GM18868 (cell line): ENCODE measurements at regions not wholly inside any gene's neighbourhood (a gene's known extent, or its start where the extent isn't known, plus 50 kb on each side); places are given as distances from the start of the nearest gene placed in this dataset.
"Not testable (repeated sequence)": the region's sequence is repeated elsewhere in the genome, so short reads cannot be mapped to it uniquely, and the experiment has no call there.

Experiments
- ATAC-seq: cut with Tn5 transposase; IDR thresholded peaks from one replicate; pipeline ENCODE4 v1.9.1; 2021; ENCODE audit warnings: mild to moderate bottlenecking, moderate library complexity; ENCODE audit not compliant: unreplicated experiment

DNA sequence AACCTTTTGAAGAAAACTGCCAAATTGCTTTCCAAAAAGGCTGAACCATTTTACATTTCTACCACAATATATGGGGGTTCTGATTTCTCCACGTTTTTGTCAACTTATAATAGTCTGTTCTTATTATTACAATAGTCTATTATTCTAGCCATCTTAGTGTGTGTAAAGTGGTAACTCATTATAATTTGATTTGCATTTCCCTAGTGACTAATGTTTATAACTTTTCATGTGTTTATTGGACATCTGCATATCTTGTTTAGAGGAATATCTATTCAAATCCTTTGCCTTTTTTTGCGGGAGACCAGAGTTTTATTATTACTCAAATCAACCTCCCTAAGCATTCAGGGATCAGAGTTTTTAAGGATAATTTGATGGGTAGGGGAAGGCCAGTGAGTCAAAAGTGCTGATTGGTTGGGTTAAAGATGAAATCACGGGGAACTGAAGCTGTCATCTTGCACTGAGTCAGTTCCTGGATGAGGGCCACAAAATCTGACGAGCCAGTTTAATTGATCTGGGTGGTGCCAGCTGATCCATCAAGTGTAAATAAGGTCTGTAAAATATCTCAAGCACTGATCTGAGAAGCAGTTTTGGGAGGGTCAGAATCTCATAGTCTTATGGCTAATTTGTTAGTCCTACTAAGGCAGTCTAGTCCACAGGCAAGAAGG lies 303.4 kb upstream of the NCKAP5 start:
- no peak for ATAC-seq

DNA sequence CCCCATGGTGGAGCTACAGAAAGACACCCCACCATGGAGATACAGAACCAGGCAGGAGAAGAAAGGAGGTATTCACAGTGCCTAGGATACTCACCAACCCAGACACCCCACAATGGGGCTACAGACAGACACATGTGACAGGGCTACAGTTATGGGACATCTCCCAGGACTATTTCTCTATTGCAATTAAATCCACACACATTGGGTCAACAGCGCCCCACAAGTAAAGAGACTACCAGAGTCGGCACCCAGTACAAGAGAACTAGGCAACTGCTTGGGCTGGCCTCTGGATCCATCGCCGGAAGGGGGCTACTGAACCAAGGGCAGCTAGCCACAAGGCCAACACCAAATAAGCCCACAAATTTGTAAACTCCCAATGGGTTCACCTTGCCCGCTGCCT lies 310.1 kb upstream of the NCKAP5 start:
- ATAC-seq = no peak

DNA sequence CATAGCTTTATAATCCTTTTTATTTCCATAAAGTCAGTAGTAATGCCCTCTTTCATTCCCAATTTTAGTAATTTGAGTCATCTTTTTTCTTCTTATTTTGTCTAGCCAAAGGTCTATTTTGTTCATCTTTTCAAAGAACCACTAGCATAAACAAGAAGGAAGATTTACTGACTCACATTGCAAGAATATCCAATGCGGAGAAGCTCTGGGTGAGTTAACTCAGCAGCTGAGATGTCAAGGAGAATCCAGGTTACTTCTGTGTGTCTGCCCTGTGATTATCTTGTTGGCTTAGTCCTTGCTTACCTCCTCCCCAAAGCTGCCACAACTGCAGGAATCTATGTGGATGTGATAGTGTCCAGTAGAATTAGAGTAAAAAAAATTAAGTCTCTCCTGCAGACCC lies 311.4 kb upstream of the NCKAP5 start:
- no peak for ATAC-seq

DNA sequence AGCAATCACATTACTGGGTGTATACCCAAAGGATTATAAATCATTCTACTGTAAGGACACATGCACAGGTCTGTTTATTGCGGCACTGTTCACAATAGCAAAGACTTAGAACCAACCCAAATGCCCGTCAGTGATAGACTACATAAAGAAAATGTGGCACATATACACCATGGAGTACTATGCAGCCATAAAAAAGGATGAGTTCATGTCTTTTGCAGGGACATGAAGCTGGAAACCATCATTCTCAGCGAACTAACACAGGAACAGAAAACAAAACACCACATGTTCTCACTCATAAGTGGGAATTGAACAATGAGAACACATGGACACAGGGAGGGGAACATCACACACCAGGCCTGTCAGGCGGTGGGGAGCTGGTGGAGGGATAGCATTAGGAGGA lies 313.9 kb upstream of the NCKAP5 start:
- ATAC-seq = not testable (repeated sequence)

DNA sequence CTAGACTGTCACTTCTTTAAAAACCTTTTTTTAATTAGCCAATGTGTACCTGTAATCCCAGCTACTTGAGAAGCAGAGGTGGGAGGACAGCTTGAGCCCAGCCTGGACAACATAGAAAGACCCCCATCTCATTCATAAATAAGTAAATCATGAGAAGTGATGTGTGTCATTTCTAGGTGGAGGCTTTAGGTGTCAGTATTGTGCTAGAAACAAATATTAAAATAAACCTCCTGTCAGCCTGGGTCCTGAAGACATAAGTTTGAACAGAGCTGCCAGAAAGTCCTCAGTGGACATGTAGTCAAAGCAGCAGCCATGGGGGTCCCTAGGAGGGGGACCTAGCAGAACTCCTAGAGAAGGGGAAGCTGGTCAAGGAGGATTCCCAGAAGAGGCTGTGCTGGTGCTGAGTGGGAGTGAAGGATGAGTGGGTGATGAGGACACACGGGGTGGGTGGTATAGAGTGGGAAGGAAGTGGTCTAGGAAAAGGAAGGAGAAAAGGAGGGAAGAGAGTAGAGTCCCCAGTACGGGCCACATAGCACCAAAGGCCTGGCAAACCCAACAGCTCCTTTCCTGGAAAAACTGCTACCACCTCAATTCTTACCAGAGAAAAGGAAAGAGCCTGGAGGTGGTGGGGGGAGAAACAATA lies 316.6 kb upstream of the NCKAP5 start:
- peak; percentile 50 for ATAC-seq

DNA sequence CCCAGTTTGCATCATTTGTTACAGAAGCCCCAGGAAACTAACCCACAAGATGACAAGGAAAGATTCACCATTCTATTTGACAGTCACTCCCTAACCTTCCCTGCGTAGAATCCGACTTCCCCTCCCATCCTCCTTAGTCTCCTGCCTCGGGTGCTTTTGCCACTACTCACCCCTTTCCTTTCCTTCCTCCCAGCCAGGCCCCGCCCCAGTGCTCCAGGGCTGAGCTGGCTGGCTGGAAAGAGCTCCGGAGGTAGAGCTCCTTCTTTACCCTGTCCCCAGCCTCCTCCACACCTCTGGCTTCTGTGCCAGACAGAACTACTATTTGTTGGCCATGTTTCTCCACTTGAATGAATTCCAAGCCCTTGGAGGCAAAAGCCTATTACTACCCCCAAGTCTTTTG lies 317.6 kb upstream of the NCKAP5 start:
- ATAC-seq = no peak

DNA sequence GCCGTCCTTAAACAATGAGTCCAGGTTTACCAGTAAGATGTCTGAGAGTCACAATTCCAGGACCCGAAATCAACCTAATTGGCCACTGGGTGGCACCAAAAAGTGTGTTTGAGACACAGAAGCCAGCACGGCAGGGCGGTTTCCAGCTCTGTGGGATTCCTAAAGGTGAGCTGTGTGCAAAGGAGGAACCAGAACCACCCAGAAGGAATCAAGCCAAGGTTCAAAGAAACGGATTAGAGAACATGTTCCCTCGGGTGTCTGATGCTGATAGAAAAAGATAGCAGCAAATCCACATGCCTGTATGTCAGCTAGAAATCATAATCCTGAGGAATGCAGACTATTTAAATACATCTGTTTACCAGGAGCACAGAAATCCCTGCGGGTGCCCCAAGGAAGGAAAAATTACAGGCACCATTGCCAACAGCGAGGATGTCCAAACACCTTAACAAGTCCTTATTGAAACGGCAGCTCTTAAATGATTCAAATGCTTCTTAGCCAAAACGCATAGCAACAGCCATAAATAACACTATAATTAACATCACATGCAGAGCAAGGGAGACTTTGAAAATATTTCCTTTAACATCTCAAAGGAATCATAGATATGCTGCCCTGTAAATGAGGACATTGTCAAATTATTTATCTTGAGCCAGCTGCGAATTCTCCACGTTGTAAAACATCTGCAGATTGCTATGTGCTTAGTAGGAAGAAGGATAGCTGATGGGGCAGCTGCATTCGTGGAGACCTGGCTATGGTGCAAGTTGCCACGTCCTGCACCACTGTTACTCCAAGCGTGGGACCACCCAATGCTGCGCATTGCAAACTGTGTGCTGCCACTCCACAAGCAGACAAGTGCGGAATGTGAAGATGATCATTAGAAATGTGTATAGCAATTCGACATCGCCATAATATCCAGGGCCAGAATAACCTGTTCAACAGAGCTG lies 318.7 kb upstream of the NCKAP5 start:
- peak; percentile 86 for ATAC-seq

DNA sequence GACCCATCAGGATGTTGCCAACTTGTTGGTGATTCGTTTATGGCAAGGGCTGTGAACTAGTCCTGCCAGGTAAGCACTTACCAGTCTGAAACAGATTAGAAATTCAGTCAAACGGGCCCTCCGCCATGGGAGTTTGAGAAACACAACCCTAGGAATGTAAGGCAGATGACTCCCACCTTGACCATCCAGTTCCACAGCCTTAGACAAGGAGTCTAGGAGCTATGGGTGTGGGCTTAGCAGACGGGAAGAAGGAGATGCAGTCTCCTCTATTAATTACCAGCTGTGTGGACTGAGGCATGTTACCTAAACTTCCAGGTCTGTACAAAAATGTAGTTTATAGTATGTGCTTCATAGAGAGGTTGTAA lies 319.4 kb upstream of the NCKAP5 start:
- ATAC-seq = no peak

DNA sequence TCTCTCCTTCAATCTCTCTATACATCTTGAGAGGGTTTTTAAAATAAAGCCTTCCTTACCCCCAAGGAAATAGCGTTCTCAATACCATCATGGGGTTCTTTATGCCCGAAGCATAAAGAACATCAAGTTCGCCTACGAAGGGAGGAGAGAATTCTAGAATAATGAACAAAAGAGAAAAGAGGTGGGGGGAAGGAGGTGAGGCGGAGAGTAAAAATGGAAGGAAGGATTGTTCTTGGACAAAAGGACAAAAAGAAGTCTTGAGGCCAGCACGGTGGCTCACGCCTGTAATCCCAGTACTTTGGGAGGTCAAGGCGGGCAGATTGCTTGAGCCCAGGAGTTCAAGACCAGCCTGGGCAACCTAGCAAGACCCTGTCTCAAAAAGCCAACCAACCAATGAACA lies 319.8 kb upstream of the NCKAP5 start:
- ATAC-seq = no peak

DNA sequence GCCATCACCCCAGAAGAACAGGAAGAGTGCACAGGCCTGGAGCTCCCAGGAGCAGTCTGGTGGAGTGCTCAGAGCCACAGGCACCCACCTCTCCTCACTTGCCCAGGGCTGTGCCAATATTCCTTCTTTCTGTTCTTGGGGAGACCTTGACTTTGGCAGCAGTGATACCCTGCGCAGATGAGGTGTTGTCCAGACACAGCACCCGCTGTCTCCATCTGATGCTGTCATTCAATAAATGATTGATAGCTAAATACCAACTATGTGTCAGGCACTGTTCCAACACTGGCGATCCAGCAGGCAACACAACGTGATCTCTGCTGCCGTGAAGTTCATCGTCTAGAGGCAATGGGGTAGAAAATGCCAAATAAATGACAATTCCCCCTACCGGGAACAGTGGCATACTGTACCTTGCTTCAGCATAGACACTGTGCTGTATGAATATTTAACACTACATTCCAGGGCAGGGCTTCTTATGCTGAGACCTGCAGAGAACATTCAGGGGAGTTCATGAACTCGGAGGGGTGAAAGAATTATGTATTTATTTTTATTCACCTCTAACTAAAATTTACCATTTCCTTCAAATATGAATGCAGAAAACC lies 320.5 kb upstream of the NCKAP5 start:
- no peak for ATAC-seq

DNA sequence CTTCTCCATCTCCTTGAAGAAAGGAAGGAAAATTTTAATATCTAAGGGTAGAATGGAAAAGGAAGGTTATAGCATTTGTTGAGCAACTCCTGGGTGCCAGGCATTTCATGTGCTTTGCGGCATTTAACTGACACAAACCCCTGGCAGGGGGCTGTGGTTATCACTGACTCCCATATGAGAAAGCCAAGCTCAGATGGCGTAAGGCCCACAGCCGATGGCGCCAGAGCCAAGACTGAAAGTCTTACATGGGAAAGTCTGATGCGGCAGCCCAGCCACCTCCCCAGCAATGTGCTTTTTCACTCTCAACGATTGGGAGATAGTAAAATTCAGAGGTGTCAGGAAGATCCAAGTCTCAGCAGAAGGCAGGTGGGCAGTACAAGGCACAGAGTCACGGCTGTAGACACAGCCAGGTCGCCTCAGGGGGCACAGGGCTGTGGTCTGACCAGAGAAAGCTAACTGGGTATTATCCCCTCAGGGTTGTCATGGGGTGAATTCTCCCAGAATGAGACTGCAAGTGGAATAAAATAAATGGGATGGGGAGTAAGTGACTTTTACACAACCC lies 324.2 kb upstream of the NCKAP5 start:
- no peak for ATAC-seq

DNA sequence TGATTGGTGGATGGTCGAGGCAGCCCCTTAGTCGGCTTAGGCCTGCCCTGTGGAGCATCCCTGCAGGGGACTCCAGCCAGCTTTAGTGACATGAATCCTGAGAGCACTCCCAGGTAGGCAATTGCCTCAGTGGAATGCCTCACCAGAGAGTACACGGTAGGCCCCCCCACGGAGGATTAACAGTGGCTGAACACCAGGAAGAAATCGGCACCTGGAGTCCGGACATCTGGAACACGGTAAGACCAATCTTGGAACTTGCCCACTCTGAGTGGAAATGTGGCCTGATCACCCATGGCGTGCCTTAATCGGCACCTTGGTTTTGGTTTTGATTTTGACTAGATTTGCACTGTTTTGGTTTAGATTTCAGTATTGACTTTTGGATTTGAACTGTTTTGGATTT lies 326.2 kb upstream of the NCKAP5 start:
- no peak for ATAC-seq

DNA sequence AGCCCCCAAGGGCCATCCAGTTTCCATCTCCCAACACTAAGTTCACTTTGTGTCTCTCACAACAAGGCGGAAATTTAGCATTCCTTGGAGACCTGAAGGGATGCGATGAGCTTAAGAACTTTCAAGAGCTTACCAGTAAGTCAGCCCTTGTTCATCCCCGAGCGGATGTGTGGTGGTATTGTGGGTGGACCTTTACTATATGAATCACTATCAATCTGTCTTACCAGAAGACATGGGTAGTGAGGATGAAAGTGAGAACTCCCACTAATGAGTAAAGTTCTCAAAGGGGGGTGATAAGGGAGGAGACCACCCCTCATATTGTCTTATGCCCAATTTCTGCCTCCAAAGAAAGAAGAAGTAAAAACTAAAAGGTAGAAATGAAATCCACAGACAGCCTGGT lies 329.6 kb upstream of the NCKAP5 start:
- not testable (repeated sequence) for ATAC-seq

DNA sequence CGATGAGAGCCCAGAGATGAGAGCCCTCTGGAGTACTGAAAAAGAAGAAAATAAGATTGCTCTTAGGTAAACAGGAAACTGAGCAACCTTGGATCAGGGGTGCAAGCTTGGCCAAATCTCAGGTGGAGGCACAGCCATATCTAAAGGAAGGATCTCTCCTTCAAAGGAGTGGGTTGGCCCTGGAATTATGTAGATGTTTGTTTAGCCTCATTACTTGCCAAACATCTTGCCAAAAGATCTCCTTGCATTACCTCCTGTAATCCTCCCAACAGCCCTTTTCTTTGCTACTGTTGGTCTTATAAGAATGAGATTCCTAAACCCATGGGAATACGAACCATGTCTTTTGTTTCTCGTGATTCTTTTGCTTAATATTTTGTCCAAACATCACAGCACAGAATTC lies 332.6 kb upstream of the NCKAP5 start:
- no peak for ATAC-seq

DNA sequence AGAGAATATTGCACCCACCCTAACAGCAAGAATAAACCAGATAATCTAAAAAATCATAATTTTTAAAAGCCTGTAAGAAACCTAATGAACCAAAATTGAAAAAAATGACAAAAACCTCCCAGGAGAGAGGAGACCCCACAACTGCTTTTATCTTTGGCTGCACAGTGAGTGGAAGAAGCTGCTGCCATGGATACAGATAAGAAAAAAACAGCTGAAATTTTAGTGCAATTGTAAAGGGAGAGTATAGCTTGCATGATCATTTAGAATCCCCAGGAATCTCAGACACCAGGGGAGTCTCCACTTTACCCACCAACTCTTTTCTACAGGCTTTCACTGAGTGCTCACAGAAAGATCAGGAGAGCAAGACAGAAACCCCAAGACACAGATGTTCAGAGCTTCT lies 338.1 kb upstream of the NCKAP5 start:
- no peak for ATAC-seq

DNA sequence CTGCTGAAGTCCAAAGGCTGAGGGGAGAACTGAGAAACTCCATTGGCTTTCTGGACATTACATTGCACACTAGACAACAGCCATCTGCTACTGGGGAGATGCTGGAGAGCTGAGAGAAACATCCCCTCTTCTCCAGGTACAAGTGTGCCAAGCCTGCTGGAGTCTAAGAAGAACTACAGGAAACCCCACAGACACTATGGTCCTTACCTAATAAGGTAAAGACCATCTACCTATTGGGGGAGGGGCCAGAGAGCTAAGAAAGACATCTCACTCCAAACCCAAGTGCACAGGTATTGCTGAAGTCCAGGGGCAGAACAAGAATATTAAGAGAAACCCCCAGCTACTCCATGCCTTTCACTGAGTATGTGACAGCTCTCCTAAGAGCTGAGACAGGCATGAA lies 338.7 kb upstream of the NCKAP5 start:
- no peak for ATAC-seq

DNA sequence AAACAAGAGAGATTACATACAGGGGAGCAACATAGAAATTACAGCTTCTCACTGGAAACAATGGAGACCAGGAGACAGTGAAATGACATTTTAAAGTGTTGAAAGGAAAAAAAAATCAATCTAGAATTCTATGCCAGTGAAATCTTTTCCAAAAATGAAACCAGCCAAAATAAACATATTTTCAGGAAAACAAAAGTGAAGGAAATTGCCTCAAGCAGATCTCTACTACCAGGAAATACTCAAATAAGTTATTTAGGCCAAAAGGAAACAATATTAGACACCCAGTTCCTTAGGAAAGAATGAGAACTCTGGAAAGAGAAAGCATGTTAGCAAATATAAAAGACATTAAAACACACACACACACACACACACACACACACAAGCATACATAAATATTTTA lies 339.9 kb upstream of the NCKAP5 start:
- no peak for ATAC-seq

DNA sequence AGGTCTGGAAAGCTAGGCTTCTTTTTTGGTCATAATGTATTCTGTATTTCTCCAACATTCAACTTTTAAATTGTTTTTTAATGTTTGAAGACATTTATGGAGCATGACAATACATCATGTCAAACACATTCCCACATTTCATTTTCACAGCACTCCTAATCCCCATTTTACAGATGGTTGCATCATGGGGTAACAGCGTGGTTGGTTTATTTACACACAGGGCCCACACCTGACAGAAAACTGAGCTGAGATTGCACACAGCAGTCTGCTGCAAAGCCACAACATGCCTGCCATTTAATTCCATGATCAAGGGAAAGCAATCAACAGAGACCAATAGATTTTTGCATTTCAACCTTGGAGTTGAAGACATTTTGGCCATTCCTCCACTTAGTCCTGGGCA lies 335.7 kb upstream of the MGAT5 start:
- no peak for ATAC-seq

DNA sequence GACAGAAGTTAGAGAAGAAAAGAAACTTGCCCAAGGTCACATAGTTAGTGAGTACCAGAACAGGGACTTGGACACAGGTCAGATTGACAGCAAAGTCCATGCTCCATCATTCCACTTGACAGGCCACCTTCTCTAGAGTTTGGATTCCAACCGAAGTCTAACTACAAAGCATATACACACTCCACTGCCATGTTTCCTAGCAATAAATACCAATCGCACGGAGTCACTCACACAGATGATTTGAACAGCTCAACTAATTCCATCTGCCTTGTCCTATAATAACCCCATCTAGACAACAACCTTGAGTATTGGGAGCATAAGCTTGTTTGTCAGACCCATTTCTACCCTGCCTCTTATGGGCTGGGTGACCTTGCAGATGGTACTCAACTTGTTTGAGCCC lies 334.6 kb upstream of the MGAT5 start:
- no peak for ATAC-seq

DNA sequence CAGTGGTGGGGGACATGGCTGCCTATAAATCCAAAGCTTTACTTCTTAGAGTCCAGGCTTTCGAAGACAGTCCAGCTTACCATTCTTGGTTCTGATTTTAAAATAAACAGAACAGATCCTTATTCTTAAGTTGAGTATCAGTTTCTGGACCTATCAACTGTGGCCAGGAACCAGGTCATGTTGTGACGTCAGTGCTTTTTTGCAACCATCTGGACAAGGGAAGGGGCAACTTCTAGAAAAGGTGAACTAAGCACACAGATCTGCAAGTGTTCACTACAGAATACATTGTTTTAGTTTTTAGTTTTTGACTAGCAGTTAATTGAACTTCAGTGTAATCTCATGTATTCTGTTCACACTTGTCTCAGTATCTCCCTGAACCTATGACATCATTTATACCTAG lies 326.0 kb upstream of the MGAT5 start:
- ATAC-seq = no peak

DNA sequence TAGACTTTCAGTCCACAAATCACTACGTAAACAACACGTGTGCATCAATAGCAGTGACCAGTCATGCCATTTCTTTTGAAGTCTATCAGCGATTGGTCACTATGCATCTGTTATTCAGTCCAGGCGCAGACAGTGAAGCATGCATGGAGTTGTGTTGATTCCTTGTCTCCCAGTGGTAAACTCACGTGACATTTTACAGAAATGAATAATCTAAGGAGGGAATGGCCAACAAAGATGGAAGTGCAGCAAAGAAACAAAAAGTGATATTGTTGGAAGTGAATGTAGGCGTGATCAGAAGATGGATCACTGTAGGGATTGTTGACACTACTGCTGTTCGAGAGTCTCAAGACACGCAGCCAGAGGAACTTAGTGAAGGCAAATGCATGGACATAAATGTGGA lies 317.8 kb upstream of the MGAT5 start:
- no peak for ATAC-seq
